ENCODE measurements at regions not wholly inside any gene's neighbourhood (a gene's known extent, or its start where the extent isn't known, plus 50 kb on each side); places are given as distances from the start of the nearest gene placed in this dataset.

GRCh38 chr4:31037703-31038102 is 317.5 kb downstream of the PCDH7 start:
- DNase-seq (ENCODE audit: low read depth in 4 of 6, low spot score in 6 of 6), result no peak
- Histone ChIP-seq H3K27ac (ENCODE audit: low read depth, low read length) (no peak overlapping the region), H3K36me3 (ENCODE audit: control insufficient read depth, insufficient read depth, low read length) (no peaks in the 10 kb centered on the region), H3K27me3 (ENCODE audit: control insufficient read depth, insufficient read depth, low read length) (no peaks in the 10 kb centered on the region), H3K9me3 (ENCODE audit: control insufficient read depth, insufficient read depth, low read length) (no peaks in the 10 kb centered on the region), H3K4me1 (ENCODE audit: control insufficient read depth, insufficient read depth, low read length) (no peaks in the 10 kb centered on the region), H3K4me3 (ENCODE audit: low read depth, low read length) (no peak overlapping the region)

- H3K4me3 ChIP-seq (ENCODE audit: low read depth, low read length), result no peak overlapping the region
- H3K27ac ChIP-seq (ENCODE audit: low read depth, low read length), result no peak overlapping the region
- DNase-seq (ENCODE audit: low read depth in 4 of 6, low spot score in 6 of 6), result no peak
- 96% methylated on average over 2 of the region's 3 CpGs for WGBS (ENCODE audit: insufficient coverage)
- H3K36me3 ChIP-seq (ENCODE audit: control insufficient read depth, insufficient read depth, low read length), result no peaks in the 10 kb centered on the region
- no peaks in the 10 kb centered on the region for H3K4me1 ChIP-seq (ENCODE audit: control insufficient read depth, insufficient read depth, low read length)
- H3K9me3 ChIP-seq (ENCODE audit: control insufficient read depth, insufficient read depth, low read length), result no peaks in the 10 kb centered on the region
- no peaks in the 10 kb centered on the region for H3K27me3 ChIP-seq (ENCODE audit: control insufficient read depth, insufficient read depth, low read length)
Observed at GRCh38 chr4:31039382-31039781, 319.2 kb downstream of the PCDH7 start.

GRCh38 chr4:31040106-31040505 is 319.9 kb downstream of the PCDH7 start:
- 0% methylated on average over 1 of the region's 2 CpGs for WGBS (ENCODE audit: insufficient coverage)
- H3K27me3 ChIP-seq (ENCODE audit: control insufficient read depth, insufficient read depth, low read length), result no peaks in the 10 kb centered on the region
- DNase-seq (ENCODE audit: low read depth in 4 of 6, low spot score in 6 of 6), result no peak
- H3K36me3 ChIP-seq (ENCODE audit: control insufficient read depth, insufficient read depth, low read length), result no peaks in the 10 kb centered on the region
- no peak overlapping the region for H3K27ac ChIP-seq (ENCODE audit: low read depth, low read length)
- H3K4me1 ChIP-seq (ENCODE audit: control insufficient read depth, insufficient read depth, low read length), result no peaks in the 10 kb centered on the region
- H3K4me3 ChIP-seq (ENCODE audit: low read depth, low read length), result no peak overlapping the region
- no peaks in the 10 kb centered on the region for H3K9me3 ChIP-seq (ENCODE audit: control insufficient read depth, insufficient read depth, low read length)

GRCh38 chr4:31041385-31041784 is 321.2 kb downstream of the PCDH7 start:
- no peak overlapping the region for H3K4me3 ChIP-seq (ENCODE audit: low read depth, low read length)
- no peaks in the 10 kb centered on the region for H3K27me3 ChIP-seq (ENCODE audit: control insufficient read depth, insufficient read depth, low read length)
- DNase-seq (ENCODE audit: low read depth in 4 of 6, low spot score in 6 of 6), result peak in 1 of 6 donors; percentile 44

GRCh38 chr4:31041853-31042252 is 321.7 kb downstream of the PCDH7 start:
- H3K4me1 ChIP-seq (ENCODE audit: control insufficient read depth, insufficient read depth, low read length), result no peaks in the 10 kb centered on the region
- WGBS (ENCODE audit: insufficient coverage), result 44% methylated on average over 2 of the region's 2 CpGs
- H3K9me3 ChIP-seq (ENCODE audit: control insufficient read depth, insufficient read depth, low read length), result no peaks in the 10 kb centered on the region
- DNase-seq (ENCODE audit: low read depth in 4 of 6, low spot score in 6 of 6), result peak in 1 of 6 donors; percentile 58
- no peak overlapping the region for H3K4me3 ChIP-seq (ENCODE audit: low read depth, low read length)
- H3K27me3 ChIP-seq (ENCODE audit: control insufficient read depth, insufficient read depth, low read length), result no peaks in the 10 kb centered on the region
- H3K36me3 ChIP-seq (ENCODE audit: control insufficient read depth, insufficient read depth, low read length), result no peaks in the 10 kb centered on the region
- H3K27ac ChIP-seq (ENCODE audit: low read depth, low read length), result no peak overlapping the region

More at GRCh38 chr4:31041385-31041784, 321.2 kb downstream of the PCDH7 start:
- WGBS (ENCODE audit: insufficient coverage), result 20% methylated on average over 1 of the region's 3 CpGs
- no peaks in the 10 kb centered on the region for H3K9me3 ChIP-seq (ENCODE audit: control insufficient read depth, insufficient read depth, low read length)
- H3K4me1 ChIP-seq (ENCODE audit: control insufficient read depth, insufficient read depth, low read length), result no peaks in the 10 kb centered on the region
- no peaks in the 10 kb centered on the region for H3K36me3 ChIP-seq (ENCODE audit: control insufficient read depth, insufficient read depth, low read length)
- no peak overlapping the region for H3K27ac ChIP-seq (ENCODE audit: low read depth, low read length)

GRCh38 chr4:31043382-31044062 is 323.4 kb downstream of the PCDH7 start:
- H3K36me3 ChIP-seq (ENCODE audit: control insufficient read depth, insufficient read depth, low read length), result no peaks in the 10 kb centered on the region
- no peaks in the 10 kb centered on the region for H3K9me3 ChIP-seq (ENCODE audit: control insufficient read depth, insufficient read depth, low read length)
- WGBS (ENCODE audit: insufficient coverage), result 40% methylated on average over 1 of the region's 1 CpG
- no peak overlapping the region for H3K4me3 ChIP-seq (ENCODE audit: low read depth, low read length)
- DNase-seq (ENCODE audit: low read depth in 4 of 6, low spot score in 6 of 6), result no peak
- H3K4me1 ChIP-seq (ENCODE audit: control insufficient read depth, insufficient read depth, low read length), result no peaks in the 10 kb centered on the region
- no peaks in the 10 kb centered on the region for H3K27me3 ChIP-seq (ENCODE audit: control insufficient read depth, insufficient read depth, low read length)
- no peak overlapping the region for H3K27ac ChIP-seq (ENCODE audit: low read depth, low read length)

GRCh38 chr4:31045151-31045550 is 325.0 kb downstream of the PCDH7 start:
- H3K4me1 ChIP-seq (ENCODE audit: control insufficient read depth, insufficient read depth, low read length), result no peaks in the 10 kb centered on the region
- no peak overlapping the region for H3K4me3 ChIP-seq (ENCODE audit: low read depth, low read length)
- H3K27ac ChIP-seq (ENCODE audit: low read depth, low read length), result no peak overlapping the region
- H3K9me3 ChIP-seq (ENCODE audit: control insufficient read depth, insufficient read depth, low read length), result no peaks in the 10 kb centered on the region
- H3K27me3 ChIP-seq (ENCODE audit: control insufficient read depth, insufficient read depth, low read length), result no peaks in the 10 kb centered on the region
- DNase-seq (ENCODE audit: low read depth in 4 of 6, low spot score in 6 of 6), result no peak
- no peaks in the 10 kb centered on the region for H3K36me3 ChIP-seq (ENCODE audit: control insufficient read depth, insufficient read depth, low read length)
- WGBS (ENCODE audit: insufficient coverage), result no CpG with 5 or more reads among the region's 4 CpGs

GRCh38 chr4:31045724-31046318 is 325.7 kb downstream of the PCDH7 start:
- Histone ChIP-seq H3K27me3 (ENCODE audit: control insufficient read depth, insufficient read depth, low read length) (no peaks in the 10 kb centered on the region), H3K27ac (ENCODE audit: low read depth, low read length) (no peak overlapping the region), H3K9me3 (ENCODE audit: control insufficient read depth, insufficient read depth, low read length) (no peaks in the 10 kb centered on the region), H3K4me3 (ENCODE audit: low read depth, low read length) (no peak overlapping the region), H3K36me3 (ENCODE audit: control insufficient read depth, insufficient read depth, low read length) (no peaks in the 10 kb centered on the region), H3K4me1 (ENCODE audit: control insufficient read depth, insufficient read depth, low read length) (no peaks in the 10 kb centered on the region)
- no CpG with 5 or more reads among the region's 2 CpGs for WGBS (ENCODE audit: insufficient coverage)
- DNase-seq (ENCODE audit: low read depth in 4 of 6, low spot score in 6 of 6), result peak in 2 of 6 donors; percentile 33 to 70

GRCh38 chr4:31051151-31051550 is 331.0 kb downstream of the PCDH7 start:
- H3K36me3 ChIP-seq (ENCODE audit: control insufficient read depth, insufficient read depth, low read length), result no peaks in the 10 kb centered on the region
- no peak for DNase-seq (ENCODE audit: low read depth in 4 of 6, low spot score in 6 of 6)
- no peaks in the 10 kb centered on the region for H3K9me3 ChIP-seq (ENCODE audit: control insufficient read depth, insufficient read depth, low read length)
- H3K4me3 ChIP-seq (ENCODE audit: low read depth, low read length), result no peak overlapping the region
- no peaks in the 10 kb centered on the region for H3K4me1 ChIP-seq (ENCODE audit: control insufficient read depth, insufficient read depth, low read length)
- no peaks in the 10 kb centered on the region for H3K27me3 ChIP-seq (ENCODE audit: control insufficient read depth, insufficient read depth, low read length)
- no peak overlapping the region for H3K27ac ChIP-seq (ENCODE audit: low read depth, low read length)

GRCh38 chr4:31051565-31051964 is 331.4 kb downstream of the PCDH7 start:
- Histone ChIP-seq H3K4me3 (ENCODE audit: low read depth, low read length) (no peak overlapping the region), H3K27me3 (ENCODE audit: control insufficient read depth, insufficient read depth, low read length) (no peaks in the 10 kb centered on the region), H3K4me1 (ENCODE audit: control insufficient read depth, insufficient read depth, low read length) (no peaks in the 10 kb centered on the region), H3K9me3 (ENCODE audit: control insufficient read depth, insufficient read depth, low read length) (no peaks in the 10 kb centered on the region), H3K36me3 (ENCODE audit: control insufficient read depth, insufficient read depth, low read length) (no peaks in the 10 kb centered on the region), H3K27ac (ENCODE audit: low read depth, low read length) (no peak overlapping the region)
- no CpG with 5 or more reads among the region's 3 CpGs for WGBS (ENCODE audit: insufficient coverage)
- DNase-seq (ENCODE audit: low read depth in 4 of 6, low spot score in 6 of 6), result no peak
